ENCODE measurements at regions not wholly inside any gene's neighbourhood (a gene's known extent, or its start where the extent isn't known, plus 50 kb on each side); places are given as distances from the start of the nearest gene placed in this dataset.

- no peak for TF ChIP-seq CTCF (IDR thresholded peaks at IDR 0.05; ENCODE audit: low read depth, low read length, poor library complexity, severe bottlenecking)
- no peak for TF ChIP-seq EZH2phosphoT487 (IDR thresholded peaks at IDR 0.05; ENCODE audit: borderline replicate concordance, low read length)
Measured at GRCh38 chr10:9625304-9625703, 1392.4 kb upstream of the CELF2 start.

Measured in DOHH2 (cell line).